NCI-H2227 (cell line): ENCODE measurements at regions not wholly inside any gene's neighbourhood (a gene's known extent, or its start where the extent isn't known, plus 50 kb on each side); places are given as distances from the start of the nearest gene placed in this dataset.

Experiments used
- DNase-seq: peaks from one replicate; lab custom pipeline; 2025; ENCODE audit not compliant: unreplicated experiment; lab: John Stamatoyannopoulos, UW

DNA sequence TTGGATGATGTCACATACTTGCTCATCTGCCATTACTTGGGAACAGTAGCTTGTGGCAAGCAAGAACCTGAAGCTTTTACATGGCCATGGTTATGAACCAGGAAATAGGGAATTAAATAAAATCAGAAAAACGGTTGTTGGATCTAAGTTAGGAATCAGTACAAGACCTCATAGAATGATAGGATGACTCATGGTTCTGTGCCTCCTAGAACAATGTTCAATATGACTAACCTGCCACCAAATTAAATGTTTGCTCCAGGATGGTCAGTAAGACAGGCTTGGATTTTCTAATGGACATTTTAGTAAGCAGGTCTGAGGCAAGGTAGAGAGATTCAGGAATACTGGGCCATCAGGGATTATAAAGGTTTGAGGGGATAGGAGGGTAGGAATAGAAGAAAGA is 218.9 kb downstream of the PLOD2 start:
- no peak for DNase-seq

DNA sequence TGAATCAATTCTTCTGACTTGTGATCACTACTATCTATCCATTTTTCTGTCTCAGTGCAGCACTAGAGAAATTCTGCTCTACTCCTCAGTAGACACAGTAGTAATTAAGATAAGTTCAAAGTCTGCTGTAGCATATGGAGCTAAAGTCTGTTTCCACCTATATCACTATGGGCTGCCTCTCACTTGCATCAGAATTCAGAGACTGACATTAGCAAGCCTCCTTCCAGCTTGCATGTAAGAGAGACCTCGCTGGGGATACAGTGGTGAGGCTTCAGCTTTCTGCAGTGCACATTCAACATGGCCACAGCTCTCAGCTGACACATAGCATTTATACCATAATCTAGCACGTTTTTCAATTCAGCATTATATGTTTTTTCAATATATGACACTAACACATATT is 217.0 kb downstream of the PLOD2 start:
- DNase-seq = no peak

DNA sequence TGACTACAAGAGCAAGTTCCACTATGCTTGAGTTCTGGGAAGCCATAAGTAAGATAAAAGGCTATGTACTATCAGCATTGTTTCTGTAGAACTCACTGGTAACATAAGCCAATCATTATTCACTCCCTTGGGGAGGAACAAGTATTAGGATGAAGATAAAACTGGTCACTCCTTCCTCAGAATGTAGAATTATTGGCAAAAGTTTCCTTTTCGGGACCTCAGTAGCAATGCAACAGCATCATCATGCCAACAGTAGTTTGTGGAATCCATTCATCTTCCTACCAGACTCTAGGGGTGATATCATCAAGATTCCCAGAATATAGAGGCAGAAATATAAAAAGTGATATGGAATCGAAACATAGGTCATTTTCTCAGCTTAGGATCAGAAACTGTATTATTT is 209.5 kb downstream of the PLOD2 start:
- DNase-seq = no peak

DNA sequence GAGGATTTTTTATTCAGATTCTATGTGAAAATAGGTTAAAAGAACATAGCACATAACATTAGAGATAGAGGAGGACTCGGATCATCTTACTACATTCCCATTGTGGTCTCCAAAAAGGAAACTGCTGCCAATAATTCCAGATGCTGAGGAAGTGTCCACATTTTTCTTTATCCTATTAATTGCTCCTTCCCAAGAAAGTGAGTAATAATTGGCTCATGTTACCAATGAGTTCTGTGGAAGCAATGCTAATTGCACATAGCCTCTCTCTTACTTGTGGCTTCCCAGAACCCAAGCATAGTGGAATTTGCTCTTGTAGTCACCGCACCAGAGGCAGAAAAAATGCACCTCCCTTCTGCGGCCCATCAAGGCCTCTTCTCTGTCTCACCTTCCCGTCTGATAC is 208.4 kb downstream of the PLOD2 start:
- no peak for DNase-seq

DNA sequence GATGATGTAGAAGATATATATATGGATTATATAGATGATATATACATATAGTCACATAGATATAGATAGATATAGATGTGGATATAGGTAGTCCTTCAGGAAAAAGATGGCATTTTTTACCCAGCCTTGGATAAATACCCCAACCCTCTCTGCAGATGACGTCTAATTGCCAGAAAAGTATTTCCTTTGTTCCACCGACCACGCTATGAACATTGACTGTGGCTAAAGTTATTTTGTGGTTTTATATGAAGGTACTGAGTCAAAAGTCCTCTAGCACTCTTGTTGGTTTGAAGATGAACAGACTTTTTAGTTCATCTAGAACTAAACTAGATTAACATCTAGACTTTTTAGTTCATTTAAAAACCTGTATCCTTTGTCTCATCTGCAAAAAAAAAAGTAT is 207.7 kb downstream of the PLOD2 start:
- DNase-seq = no peak

DNA sequence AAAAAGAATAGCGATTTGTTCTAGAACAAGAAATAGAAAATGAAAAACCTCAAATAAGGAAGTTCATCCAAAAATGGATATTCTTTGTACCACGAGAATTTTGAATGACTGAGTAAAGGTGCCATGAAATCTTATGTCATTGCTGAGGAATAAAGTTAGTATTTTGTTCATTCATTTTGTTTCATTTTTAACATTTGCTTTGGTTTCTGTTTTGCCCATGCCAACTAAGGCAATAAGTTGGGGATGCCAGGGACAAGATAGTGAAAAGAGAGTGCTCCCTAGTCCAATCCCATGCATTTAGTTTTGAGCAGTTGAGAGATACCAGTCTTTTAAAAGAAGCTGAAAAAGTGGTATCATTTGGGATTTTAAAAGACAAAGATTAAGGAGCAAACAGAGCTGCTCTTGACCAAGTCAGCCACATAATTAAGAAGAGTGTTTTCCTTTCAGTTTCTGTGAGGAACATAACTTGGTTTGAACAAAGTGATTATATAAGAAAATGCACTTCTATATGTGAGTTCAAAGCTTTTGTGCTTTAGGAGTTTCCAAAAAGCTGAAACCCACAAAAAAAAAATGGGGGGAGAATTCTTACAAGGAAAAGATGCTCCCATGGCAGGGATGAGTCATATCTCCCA is 201.4 kb downstream of the PLOD2 start:
- no peak for DNase-seq

DNA sequence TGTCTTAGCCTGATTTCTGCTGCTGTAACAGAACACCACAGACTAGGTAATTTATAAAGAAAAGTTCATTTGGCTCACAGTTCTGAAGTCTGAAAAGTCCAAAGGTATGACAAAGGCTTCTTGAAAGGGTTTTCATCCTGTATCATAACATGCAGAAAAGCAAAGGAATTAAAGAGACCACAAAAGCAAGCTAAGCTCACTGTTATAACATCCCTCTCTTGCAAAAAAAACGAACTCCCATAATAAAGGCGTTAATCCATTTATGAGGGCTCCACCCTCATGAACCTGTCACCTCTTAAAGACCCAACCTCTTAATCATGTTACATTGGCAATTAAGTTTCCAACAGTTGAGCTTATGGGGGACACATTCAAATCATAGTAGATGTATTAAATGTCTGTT is 197.9 kb downstream of the PLOD2 start:
- DNase-seq = no peak

DNA sequence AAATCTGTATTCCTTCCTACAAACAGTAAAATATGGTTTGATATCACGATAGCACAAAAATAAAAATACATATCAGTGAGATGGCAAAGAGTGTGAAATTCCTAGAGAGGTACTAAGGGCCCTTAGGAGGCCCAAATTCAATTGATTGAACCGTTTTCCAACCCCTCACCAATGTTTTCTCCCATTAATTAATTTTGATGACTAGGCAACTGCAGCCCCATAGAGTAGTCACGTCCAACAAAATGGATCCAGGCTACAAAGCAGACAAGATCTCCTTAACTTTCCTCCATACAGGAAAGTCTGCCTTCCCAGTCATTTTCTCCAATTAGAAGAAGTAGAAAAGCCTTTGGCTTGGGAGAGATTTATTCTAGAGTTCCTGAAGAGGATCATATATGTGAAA is 193.9 kb downstream of the PLOD2 start:
- no peak for DNase-seq

DNA sequence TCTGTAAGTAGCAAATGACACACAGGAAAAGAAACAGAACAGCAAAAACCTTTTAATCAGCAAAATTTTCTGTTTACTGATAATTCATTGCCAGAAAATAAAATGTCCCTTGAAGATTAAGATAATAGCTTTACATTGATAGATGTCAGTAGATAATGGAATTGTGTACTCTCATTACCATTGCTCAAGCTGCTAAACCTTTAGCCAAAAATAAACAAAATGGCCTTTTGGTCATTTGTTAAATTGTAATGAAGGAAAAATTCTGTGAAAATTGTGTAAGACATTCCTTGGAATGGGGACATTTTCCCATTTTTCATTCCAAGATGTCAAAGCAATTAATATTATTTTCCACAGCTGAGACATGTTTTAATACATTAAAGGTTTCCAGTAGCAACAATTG is 189.8 kb downstream of the PLOD2 start:
- DNase-seq = no peak

DNA sequence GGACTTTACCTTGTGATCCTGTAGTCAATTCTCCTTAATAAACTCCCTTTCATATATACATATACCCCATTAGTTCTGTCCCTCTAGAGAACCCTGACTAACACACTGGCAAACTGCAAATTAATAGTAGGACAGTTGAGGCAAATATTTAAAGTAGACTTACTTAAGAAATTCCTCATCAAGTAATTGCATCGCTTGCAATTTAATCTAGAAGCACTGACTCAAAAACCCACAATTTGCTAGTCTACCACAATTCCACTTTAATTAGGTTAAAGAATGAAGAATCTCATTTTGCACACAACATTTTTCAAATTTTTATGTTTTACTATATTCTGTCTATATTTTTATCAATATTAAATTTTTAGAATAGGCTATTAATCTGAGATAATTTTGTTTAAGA is 188.1 kb downstream of the PLOD2 start:
- DNase-seq = no peak

DNA sequence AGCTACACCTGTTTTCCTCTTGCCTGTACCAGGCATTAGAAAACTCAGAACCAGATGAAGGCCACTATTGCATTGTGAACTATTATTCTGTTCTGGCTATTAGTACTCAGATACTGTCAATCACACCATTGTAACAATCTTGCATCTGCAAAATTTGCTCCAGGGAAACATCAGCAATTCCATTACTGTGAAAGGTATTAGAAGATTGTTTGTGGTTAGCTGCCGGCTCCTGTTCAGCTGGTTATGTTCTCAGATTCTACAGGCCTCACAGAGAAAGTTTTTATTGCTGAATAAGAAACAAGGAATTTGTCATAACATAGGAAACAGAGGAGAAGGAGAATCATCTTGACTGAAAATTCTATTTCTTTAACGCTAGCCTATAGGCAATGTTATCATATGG is 179.9 kb downstream of the PLOD2 start:
- DNase-seq = no peak

DNA sequence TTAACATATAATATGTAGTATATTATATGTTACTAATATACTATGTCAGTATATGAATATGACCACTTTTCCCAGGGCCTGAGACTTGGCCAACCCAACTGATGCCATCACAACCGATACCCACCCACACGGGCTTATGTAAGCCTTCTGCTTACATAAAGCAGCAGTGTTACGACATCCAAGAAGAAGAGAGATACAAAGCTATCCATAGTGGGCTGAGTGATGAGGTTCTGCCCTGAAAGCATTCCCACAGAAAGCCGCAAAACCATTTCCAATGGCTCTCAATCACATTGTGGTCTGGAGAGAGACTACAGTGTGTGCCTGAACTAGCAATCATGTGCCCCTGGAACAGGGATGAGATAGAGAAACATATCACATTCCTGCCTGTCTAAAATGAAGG is 177.9 kb downstream of the PLOD2 start:
- no peak for DNase-seq
